ENCODE measurements at regions not wholly inside any gene's neighbourhood (a gene's known extent, or its start where the extent isn't known, plus 50 kb on each side); places are given as distances from the start of the nearest gene placed in this dataset.
"Not testable (repeated sequence)": the region's sequence is repeated elsewhere in the genome, so short reads cannot be mapped to it uniquely, and the experiment has no call there.

GRCh38 chr19:30263830-30264381 lies 108.3 kb upstream of the ZNF536 start:
- Histone ChIP-seq H3K27me3 (ENCODE audit: insufficient read depth, low read depth, severe bottlenecking) (no peaks in the 10 kb centered on the region), H3K9me3 (ENCODE audit: severe bottlenecking) (no peaks in the 10 kb centered on the region), H3K4me3 (ENCODE audit: low read depth, low read length) (no peak overlapping the region), H3K36me3 (no peaks in the 10 kb centered on the region), H3K27ac (no peak overlapping the region)
- TF ChIP-seq CTCF (IDR thresholded peaks at IDR 0.05; ENCODE audit: low read depth, low read length), result no peak
- no peak for DNase-seq

- not testable (repeated sequence) for H3K9me3 ChIP-seq (ENCODE audit: severe bottlenecking)
These were observed 106.3 kb upstream of the ZNF536 start for GRCh38 chr19:30265918-30266317.

GRCh38 chr19:30266687-30267086 lies 105.5 kb upstream of the ZNF536 start:
- no peaks in the 10 kb centered on the region for H3K27me3 ChIP-seq (ENCODE audit: insufficient read depth, low read depth, severe bottlenecking)
- DNase-seq, result no peak
- TF ChIP-seq CTCF (IDR thresholded peaks at IDR 0.05; ENCODE audit: low read depth, low read length), result no peak
- H3K9me3 ChIP-seq (ENCODE audit: severe bottlenecking), result no peaks in the 10 kb centered on the region
- no peaks in the 10 kb centered on the region for H3K36me3 ChIP-seq
- H3K27ac ChIP-seq, result no peak overlapping the region
- no peak overlapping the region for H3K4me3 ChIP-seq (ENCODE audit: low read depth, low read length)

More at GRCh38 chr19:30265918-30266317, 106.3 kb upstream of the ZNF536 start:
- not testable (repeated sequence) for H3K4me3 ChIP-seq (ENCODE audit: low read depth, low read length); H3K36me3 ChIP-seq; H3K27ac ChIP-seq; H3K27me3 ChIP-seq (ENCODE audit: insufficient read depth, low read depth, severe bottlenecking); DNase-seq

GRCh38 chr19:30267332-30267731 lies 104.9 kb upstream of the ZNF536 start:
- no peaks in the 10 kb centered on the region for H3K9me3 ChIP-seq (ENCODE audit: severe bottlenecking)
- TF ChIP-seq CTCF (IDR thresholded peaks at IDR 0.05; ENCODE audit: low read depth, low read length), result no peak
- DNase-seq, result no peak
- no peaks in the 10 kb centered on the region for H3K36me3 ChIP-seq
- no peak overlapping the region for H3K4me3 ChIP-seq (ENCODE audit: low read depth, low read length)
- H3K27ac ChIP-seq, result no peak overlapping the region
- no peaks in the 10 kb centered on the region for H3K27me3 ChIP-seq (ENCODE audit: insufficient read depth, low read depth, severe bottlenecking)

GRCh38 chr19:30268601-30269000 lies 103.6 kb upstream of the ZNF536 start:
- Histone ChIP-seq H3K9me3 (ENCODE audit: severe bottlenecking) (peaks cover 4% of the 10 kb centered on the region), H3K36me3 (no peaks in the 10 kb centered on the region), H3K27ac (no peak overlapping the region), H3K4me3 (ENCODE audit: low read depth, low read length) (no peak overlapping the region), H3K27me3 (ENCODE audit: insufficient read depth, low read depth, severe bottlenecking) (no peaks in the 10 kb centered on the region)
- TF ChIP-seq CTCF (IDR thresholded peaks at IDR 0.05; ENCODE audit: low read depth, low read length), result no peak
- DNase-seq, result no peak

- no peak for TF ChIP-seq CTCF (IDR thresholded peaks at IDR 0.05; ENCODE audit: low read depth, low read length)
These were observed 102.5 kb upstream of the ZNF536 start for GRCh38 chr19:30269638-30270037.

More at GRCh38 chr19:30269638-30270037, 102.5 kb upstream of the ZNF536 start:
- H3K4me3 ChIP-seq (ENCODE audit: low read depth, low read length), result no peak overlapping the region
- no peak overlapping the region for H3K27ac ChIP-seq
- DNase-seq, result no peak
- peaks cover 4% of the 10 kb centered on the region for H3K9me3 ChIP-seq (ENCODE audit: severe bottlenecking)
- H3K36me3 ChIP-seq, result no peaks in the 10 kb centered on the region
- H3K27me3 ChIP-seq (ENCODE audit: insufficient read depth, low read depth, severe bottlenecking), result no peaks in the 10 kb centered on the region

Measured in WERI-Rb-1 (cell line).